CD4-positive, CD25-positive, alpha-beta regulatory T cell (primary cell): ENCODE measurements at regions not wholly inside any gene's neighbourhood (a gene's known extent, or its start where the extent isn't known, plus 50 kb on each side); places are given as distances from the start of the nearest gene placed in this dataset.
"Not testable (repeated sequence)": the region's sequence is repeated elsewhere in the genome, so short reads cannot be mapped to it uniquely, and the experiment has no call there.

Source experiments
- ATAC-seq, 2 donors: fragments of 150-1000 bp; cut with Tn5 transposase; one replicate each; pipeline ENCODE4 v1.10.0; 2021; ENCODE audit warnings: low read depth in 2 of 2, moderate number of reproducible peaks in 2 of 2, moderate library complexity in 1 of 2
- DNase-seq, 3 donors: peaks; one replicate each; pipeline versions ENCODE4 v3.0.0 to v3.0.0-alpha.2; 2012 to 2022; ENCODE audit warnings: mixed read lengths in 1 of 3
- H3K27ac ChIP-seq: one replicate; pipeline ENCODE4 v1.7.0; 2013; ENCODE audit warnings: mild to moderate bottlenecking, low read length; ENCODE audit not compliant: insufficient read depth, poor library complexity, severe bottlenecking
- H3K27me3 ChIP-seq: one replicate; pipeline ENCODE4 v1.7.0; 2013; ENCODE audit warnings: low read length; ENCODE audit not compliant: control insufficient read depth, insufficient read depth
- H3K36me3 ChIP-seq: one replicate; pipeline ENCODE4 v1.7.0; 2013; ENCODE audit warnings: mild to moderate bottlenecking, low read length, moderate library complexity; ENCODE audit not compliant: control insufficient read depth, insufficient read depth
- H3K4me1 ChIP-seq: 2 replicates; pipeline ENCODE4 v1.7.0; 2013; ENCODE audit warnings: mild to moderate bottlenecking, low read length; ENCODE audit not compliant: insufficient read depth, control insufficient read depth, poor library complexity, severe bottlenecking
- H3K4me3 ChIP-seq: one replicate; pipeline ENCODE4 v1.7.0; 2013; ENCODE audit warnings: low read depth, mild to moderate bottlenecking, low read length, moderate library complexity
- H3K9me3 ChIP-seq, 2 experiments: 1 replicate in 1 of 2; 2 replicates in 1 of 2; pipeline ENCODE4 v1.7.0; 2013; ENCODE audit warnings: low read length in 2 of 2, mild to moderate bottlenecking in 1 of 2, moderate library complexity in 1 of 2; ENCODE audit not compliant: control insufficient read depth in 2 of 2
- H3K27ac Mint-ChIP-seq, 3 donors: one replicate each; pipeline ENCODE4 v1.8.0; 2020 to 2022; ENCODE audit warnings: mild to moderate bottlenecking in 3 of 3, mixed read lengths in 3 of 3, moderate library complexity in 2 of 3
- H3K27me3 Mint-ChIP-seq: one replicate; pipeline ENCODE4 v1.8.0; 2022; ENCODE audit warnings: mild to moderate bottlenecking, mixed read lengths
- H3K36me3 Mint-ChIP-seq: one replicate; pipeline ENCODE4 v1.8.0; 2020; ENCODE audit warnings: mixed read lengths
- H3K4me1 Mint-ChIP-seq, 4 donors: one replicate each; pipeline ENCODE4 v1.8.0; 2020 to 2022; ENCODE audit warnings: mixed read lengths in 4 of 4, mild to moderate bottlenecking in 1 of 4
- H3K4me3 Mint-ChIP-seq, 4 donors: one replicate each; pipeline ENCODE4 v1.8.0; 2020 to 2022; ENCODE audit warnings: mild to moderate bottlenecking in 4 of 4, mixed read lengths in 4 of 4, moderate library complexity in 3 of 4
- H3K9me3 Mint-ChIP-seq, 7 donors: one replicate each; pipeline ENCODE4 v1.8.0; 2020 to 2022; ENCODE audit warnings: mixed read lengths in 7 of 7, mild to moderate bottlenecking in 3 of 7, moderate library complexity in 2 of 7

DNA sequence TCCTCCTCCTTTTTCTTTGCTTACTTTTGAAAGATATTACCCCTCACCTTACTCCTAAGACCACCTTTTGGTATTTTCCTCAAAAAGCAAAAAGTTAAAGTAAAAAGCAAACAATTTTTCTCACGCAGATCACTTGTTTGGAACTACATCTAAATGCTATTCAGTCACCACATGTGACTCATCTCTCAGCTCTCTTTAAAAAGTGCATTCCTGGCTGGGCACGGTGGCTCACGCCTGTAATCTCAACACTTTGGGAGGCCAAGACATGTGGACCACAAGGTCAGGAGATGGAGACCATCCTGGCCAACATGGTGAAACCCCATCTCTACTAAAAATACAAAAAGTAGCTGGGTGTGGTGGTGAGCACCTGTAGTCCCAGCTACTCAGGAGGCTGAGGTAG is 218.0 kb downstream of the HS3ST3B1 start:
- not testable (repeated sequence) for ATAC-seq, DNase-seq, H3K36me3 Mint-ChIP-seq, H3K9me3 Mint-ChIP-seq, H3K9me3 ChIP-seq, H3K4me1 ChIP-seq, H3K4me3 ChIP-seq, H3K36me3 ChIP-seq, H3K4me3 Mint-ChIP-seq, H3K4me1 Mint-ChIP-seq, H3K27ac ChIP-seq, H3K27me3 ChIP-seq, H3K27me3 Mint-ChIP-seq
- peak overlapping the region in 1 of 3 donors; percentile 7 for H3K27ac Mint-ChIP-seq

DNA sequence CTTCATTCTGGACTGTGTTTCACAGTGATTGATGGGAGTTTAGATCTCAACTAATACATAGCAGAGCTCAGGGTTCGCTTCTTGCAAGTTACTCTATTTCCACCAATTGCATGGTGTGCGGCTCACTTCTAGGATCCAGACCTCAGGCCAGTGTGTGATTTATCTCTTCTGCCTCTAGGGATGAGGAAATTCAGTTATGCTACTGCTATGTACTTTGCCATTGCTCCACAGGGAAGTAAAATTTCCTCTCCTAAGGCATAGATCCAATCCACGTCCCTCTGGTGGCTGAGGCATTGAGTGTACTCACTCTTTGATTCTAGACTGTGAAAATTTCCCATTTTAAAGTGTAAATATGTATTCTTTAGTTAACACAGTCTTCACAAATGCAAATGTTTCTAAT is 214.1 kb downstream of the HS3ST3B1 start:
- Histone ChIP-seq H3K27ac (no peak overlapping the region), H3K36me3 (no peaks in the 10 kb centered on the region), H3K27me3 (peaks cover 3% of the 10 kb centered on the region), H3K4me1 (no peaks in the 10 kb centered on the region), H3K4me3 (no peak overlapping the region), H3K9me3 (no peaks in the 10 kb centered on the region)
- Mint-ChIP-seq H3K27me3 (peaks cover 4% of the 10 kb centered on the region), H3K4me1 (peaks cover 0 to 3% (median 0%) of the 10 kb centered on the region in 4 donors), H3K9me3 (peaks cover 0 to 1% (median 0%) of the 10 kb centered on the region in 7 donors), H3K36me3 (no peaks in the 10 kb centered on the region), H3K4me3 (no peak overlapping the region), H3K27ac (no peak overlapping the region)
- DNase-seq (no peak), ATAC-seq (no peak)

GRCh38 chr17:14513835-14514234 is 213.0 kb downstream of the HS3ST3B1 start:
- Mint-ChIP-seq H3K36me3 (peaks cover 3% of the 10 kb centered on the region), H3K9me3 (peaks cover 0 to 2% (median 0%) of the 10 kb centered on the region in 7 donors), H3K27ac (no peak overlapping the region), H3K27me3 (peaks cover 4% of the 10 kb centered on the region), H3K4me3 (no peak overlapping the region), H3K4me1 (peaks cover 0 to 5% (median 0%) of the 10 kb centered on the region in 4 donors)
- Histone ChIP-seq H3K27ac (no peak overlapping the region), H3K4me3 (no peak overlapping the region), H3K9me3 (no peaks in the 10 kb centered on the region), H3K4me1 (no peaks in the 10 kb centered on the region), H3K36me3 (no peaks in the 10 kb centered on the region), H3K27me3 (peaks cover 3% of the 10 kb centered on the region)
- no peak for ATAC-seq
- no peak for DNase-seq

DNA sequence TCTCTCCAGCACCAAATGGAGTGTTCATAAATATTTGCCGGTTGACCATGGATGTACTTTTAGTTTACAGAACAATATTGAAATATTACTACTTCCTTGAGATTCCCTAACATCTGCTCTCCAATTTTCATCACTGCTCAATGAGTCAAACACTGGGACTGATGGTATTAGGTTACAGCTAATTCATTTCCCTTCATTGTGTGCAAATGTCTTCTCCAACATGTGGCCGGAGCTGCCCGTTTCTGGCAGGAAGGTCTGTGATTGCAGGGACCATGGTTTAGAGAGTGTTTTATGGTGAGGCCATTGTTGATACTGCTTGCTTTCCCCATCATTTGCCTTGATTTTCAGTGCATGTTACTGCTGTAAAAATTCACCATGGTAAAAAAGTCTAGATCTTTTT is 209.3 kb downstream of the HS3ST3B1 start:
- Mint-ChIP-seq H3K36me3 (peaks cover 4% of the 10 kb centered on the region), H3K9me3 (peaks cover 0 to 4% (median 0%) of the 10 kb centered on the region in 7 donors), H3K27me3 (peaks cover 4% of the 10 kb centered on the region), H3K4me3 (no peak overlapping the region), H3K4me1 (peaks cover 0 to 5% (median 0%) of the 10 kb centered on the region in 4 donors), H3K27ac (no peak overlapping the region)
- H3K9me3 ChIP-seq = no peaks in the 10 kb centered on the region
- ATAC-seq (no peak), DNase-seq (no peak)
- no peaks in the 10 kb centered on the region for H3K4me1 ChIP-seq
- H3K36me3 ChIP-seq = no peaks in the 10 kb centered on the region
- H3K27ac ChIP-seq = no peak overlapping the region
- H3K4me3 ChIP-seq = no peak overlapping the region
- no peaks in the 10 kb centered on the region for H3K27me3 ChIP-seq

DNA sequence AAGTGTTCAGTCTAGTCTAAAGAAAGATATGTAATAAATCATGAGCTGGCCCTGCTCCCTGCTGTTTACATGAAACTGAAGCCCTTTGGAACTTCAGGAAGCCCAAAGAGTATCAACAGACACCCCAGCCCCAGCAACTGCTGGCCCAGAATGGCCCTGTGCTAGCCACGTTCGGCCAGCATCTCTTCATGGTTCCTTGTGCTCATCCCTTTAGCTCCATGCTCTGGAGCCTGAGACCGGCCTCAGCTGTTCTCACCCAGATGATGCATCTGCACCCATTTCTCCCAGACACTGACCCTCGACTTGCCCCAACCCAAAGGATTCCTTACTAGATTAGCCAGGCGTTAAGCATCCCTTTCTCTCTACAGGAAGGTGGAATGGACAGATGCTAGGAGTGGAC is 207.3 kb downstream of the HS3ST3B1 start:
- H3K4me1 ChIP-seq = no peaks in the 10 kb centered on the region
- Mint-ChIP-seq H3K36me3 (peaks cover 6% of the 10 kb centered on the region), H3K27me3 (peaks cover 4% of the 10 kb centered on the region)

DNA sequence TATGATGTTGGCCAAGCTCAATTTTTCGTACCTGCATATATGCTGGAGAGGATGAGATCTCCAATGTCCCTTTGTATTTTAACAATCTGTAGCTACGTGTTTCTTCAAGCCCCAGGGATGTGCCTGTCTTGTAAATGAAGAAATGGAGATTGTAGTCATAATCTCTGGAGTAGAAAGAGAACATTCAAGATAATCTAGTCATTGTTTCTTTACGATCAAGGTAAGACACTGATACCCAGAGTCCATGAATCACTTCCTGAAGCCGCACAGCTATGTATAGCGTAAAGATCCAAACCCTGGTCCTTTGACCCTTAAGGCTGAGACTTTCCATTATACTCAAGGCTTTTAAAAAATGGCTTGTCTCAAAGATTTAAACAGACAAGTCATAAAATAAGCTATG is 205.5 kb downstream of the HS3ST3B1 start:
- Mint-ChIP-seq H3K9me3 (peaks cover 0 to 4% (median 0%) of the 10 kb centered on the region in 7 donors), H3K4me1 (peaks cover 0 to 5% (median under 1%) of the 10 kb centered on the region in 4 donors), H3K4me3 (no peak overlapping the region), H3K27ac (no peak overlapping the region), H3K27me3 (peaks cover 8% of the 10 kb centered on the region), H3K36me3 (peaks cover 6% of the 10 kb centered on the region)
- no peaks in the 10 kb centered on the region for H3K9me3 ChIP-seq
- DNase-seq (no peak), ATAC-seq (no peak)
- no peak overlapping the region for H3K27ac ChIP-seq
- H3K36me3 ChIP-seq = no peaks in the 10 kb centered on the region
- H3K4me1 ChIP-seq = no peaks in the 10 kb centered on the region
- no peak overlapping the region for H3K4me3 ChIP-seq
- no peaks in the 10 kb centered on the region for H3K27me3 ChIP-seq

More for the DNA sequence above, 207.3 kb downstream of the HS3ST3B1 start:
- no peak overlapping the region for H3K27ac Mint-ChIP-seq
- no peak for ATAC-seq
- Histone ChIP-seq H3K27me3 (no peaks in the 10 kb centered on the region), H3K27ac (no peak overlapping the region), H3K36me3 (no peaks in the 10 kb centered on the region), H3K4me3 (no peak overlapping the region), H3K9me3 (no peaks in the 10 kb centered on the region)
- peaks cover 0 to 5% (median under 1%) of the 10 kb centered on the region in 4 donors for H3K4me1 Mint-ChIP-seq
- H3K4me3 Mint-ChIP-seq = no peak overlapping the region
- no peak for DNase-seq
- peaks cover 0 to 4% (median 0%) of the 10 kb centered on the region in 7 donors for H3K9me3 Mint-ChIP-seq

DNA sequence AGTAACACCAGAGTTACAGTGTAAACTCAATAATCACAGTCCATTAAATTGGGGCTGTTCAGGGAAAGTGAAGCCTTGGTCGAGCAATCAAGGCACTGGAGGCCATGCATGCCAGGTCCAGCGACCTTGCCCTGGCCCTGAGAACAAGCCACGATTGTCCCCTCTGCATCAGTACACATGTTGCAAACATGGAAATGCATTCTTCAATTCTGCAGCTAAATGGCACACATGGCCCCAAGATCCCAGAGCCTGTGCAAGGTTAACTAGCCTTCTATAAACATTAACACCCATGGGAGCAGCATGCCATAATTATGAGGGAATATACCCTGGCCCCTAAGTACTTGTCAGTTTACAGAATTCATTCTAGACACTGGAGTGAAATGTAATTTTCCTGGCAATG is 204.7 kb downstream of the HS3ST3B1 start:
- H3K9me3 ChIP-seq = no peaks in the 10 kb centered on the region
- H3K27ac ChIP-seq = no peak overlapping the region
- H3K36me3 ChIP-seq = no peaks in the 10 kb centered on the region
- Mint-ChIP-seq H3K27ac (no peak overlapping the region), H3K27me3 (peaks cover 8% of the 10 kb centered on the region), H3K4me3 (no peak overlapping the region), H3K36me3 (peaks cover 6% of the 10 kb centered on the region), H3K4me1 (peaks cover 0 to 5% (median under 1%) of the 10 kb centered on the region in 4 donors), H3K9me3 (peaks cover 0 to 4% (median 0%) of the 10 kb centered on the region in 7 donors)
- H3K4me1 ChIP-seq = no peaks in the 10 kb centered on the region
- DNase-seq = no peak
- no peak overlapping the region for H3K4me3 ChIP-seq
- no peaks in the 10 kb centered on the region for H3K27me3 ChIP-seq
- no peak for ATAC-seq

- Mint-ChIP-seq H3K4me1 (peaks cover 0 to 2% (median 0%) of the 10 kb centered on the region in 4 donors), H3K36me3 (peaks cover under 1% of the 10 kb centered on the region), H3K9me3 (peaks cover 0 to 8% (median under 1%) of the 10 kb centered on the region in 7 donors), H3K4me3 (no peak overlapping the region), H3K27me3 (peaks cover 31% of the 10 kb centered on the region), H3K27ac (no peak overlapping the region)
- Histone ChIP-seq H3K36me3 (no peaks in the 10 kb centered on the region), H3K4me1 (no peaks in the 10 kb centered on the region), H3K27me3 (peaks cover 12% of the 10 kb centered on the region), H3K27ac (no peak overlapping the region), H3K4me3 (no peak overlapping the region), H3K9me3 (no peaks in the 10 kb centered on the region)
- no peak for DNase-seq
- no peak for ATAC-seq
Observed at GRCh38 chr17:14499976-14500375, 199.1 kb downstream of the HS3ST3B1 start.
